ENCODE measurements at regions not wholly inside any gene's neighbourhood (a gene's known extent, or its start where the extent isn't known, plus 50 kb on each side); places are given as distances from the start of the nearest gene placed in this dataset.

- no peak overlapping the region for H3K4me3 ChIP-seq (ENCODE audit: low read depth, low read length)
- TF ChIP-seq CTCF (conservative IDR thresholded peaks at IDR 0.05; ENCODE audit: low read depth, low read length) = no peak
- no peak for DNase-seq (ENCODE audit: low read depth)
Measured at GRCh38 chr19:29278716-29279115, 65.8 kb upstream of the UQCRFS1 start.

- no peak for DNase-seq (ENCODE audit: low read depth)
- H3K4me3 ChIP-seq (ENCODE audit: low read depth, low read length) = no peak overlapping the region
- no peak for TF ChIP-seq CTCF (conservative IDR thresholded peaks at IDR 0.05; ENCODE audit: low read depth, low read length)
Measured at GRCh38 chr19:29283366-29283765, 70.4 kb upstream of the UQCRFS1 start.

GRCh38 chr19:29285187-29285687, 72.3 kb upstream of the UQCRFS1 start:
- H3K4me3 ChIP-seq (ENCODE audit: low read depth, low read length) = no peak overlapping the region
- no peak for TF ChIP-seq CTCF (conservative IDR thresholded peaks at IDR 0.05; ENCODE audit: low read depth, low read length)
- no peak for DNase-seq (ENCODE audit: low read depth)

- no peak overlapping the region for H3K4me3 ChIP-seq (ENCODE audit: low read depth, low read length)
- DNase-seq (ENCODE audit: low read depth) = no peak
- no peak for TF ChIP-seq CTCF (conservative IDR thresholded peaks at IDR 0.05; ENCODE audit: low read depth, low read length)
Measured at GRCh38 chr19:29285878-29286277, 72.9 kb upstream of the UQCRFS1 start.

DNA sequence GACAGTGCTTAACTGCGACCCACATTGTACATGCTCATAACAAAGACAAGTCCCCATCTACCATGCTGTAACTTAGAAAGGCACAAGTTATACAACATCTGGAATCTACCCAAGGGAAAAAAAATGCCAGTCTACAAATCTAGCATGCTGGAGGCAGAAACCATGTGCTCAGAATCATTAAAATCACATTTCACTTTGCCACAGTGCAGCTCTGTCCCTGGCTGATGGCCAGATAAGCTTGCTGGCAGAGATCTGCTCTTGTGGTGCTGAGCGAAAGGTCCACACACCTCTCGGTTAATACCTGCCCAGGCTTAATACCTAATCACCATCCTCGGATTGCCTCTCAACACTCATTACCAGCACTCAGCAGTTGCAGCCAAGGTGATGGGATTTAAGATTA, 74.1 kb upstream of the UQCRFS1 start:
- no peak overlapping the region for H3K4me3 ChIP-seq (ENCODE audit: low read depth, low read length)
- DNase-seq (ENCODE audit: low read depth) = no peak
- no peak for TF ChIP-seq CTCF (conservative IDR thresholded peaks at IDR 0.05; ENCODE audit: low read depth, low read length)

GRCh38 chr19:29288256-29288655, 75.3 kb upstream of the UQCRFS1 start:
- no peak for DNase-seq (ENCODE audit: low read depth)
- no peak overlapping the region for H3K4me3 ChIP-seq (ENCODE audit: low read depth, low read length)
- no peak for TF ChIP-seq CTCF (conservative IDR thresholded peaks at IDR 0.05; ENCODE audit: low read depth, low read length)

DNA sequence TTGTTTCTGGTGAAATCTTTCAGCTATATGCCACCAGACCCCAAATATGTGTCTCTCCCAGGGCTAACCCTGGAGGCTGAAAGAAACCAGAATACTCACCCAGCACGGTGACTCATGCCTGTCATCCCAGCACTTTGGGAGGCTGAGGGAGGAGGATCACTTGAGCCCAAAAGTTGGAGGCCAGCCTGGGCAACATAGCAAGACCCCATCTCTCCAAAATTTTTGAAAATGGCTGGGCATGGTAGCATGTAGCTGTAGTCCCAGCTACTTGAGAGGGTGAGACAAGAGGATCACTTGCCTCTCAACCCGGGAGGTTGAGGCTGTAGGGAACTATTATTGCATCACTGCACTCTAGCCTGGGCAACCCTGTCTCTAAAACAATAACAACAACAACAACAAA, 76.1 kb upstream of the UQCRFS1 start:
- no peak for TF ChIP-seq CTCF (conservative IDR thresholded peaks at IDR 0.05; ENCODE audit: low read depth, low read length)
- no peak for DNase-seq (ENCODE audit: low read depth)
- H3K4me3 ChIP-seq (ENCODE audit: low read depth, low read length) = no peak overlapping the region
